ENCODE measurements at regions not wholly inside any gene's neighbourhood (a gene's known extent, or its start where the extent isn't known, plus 50 kb on each side); places are given as distances from the start of the nearest gene placed in this dataset.

DNA sequence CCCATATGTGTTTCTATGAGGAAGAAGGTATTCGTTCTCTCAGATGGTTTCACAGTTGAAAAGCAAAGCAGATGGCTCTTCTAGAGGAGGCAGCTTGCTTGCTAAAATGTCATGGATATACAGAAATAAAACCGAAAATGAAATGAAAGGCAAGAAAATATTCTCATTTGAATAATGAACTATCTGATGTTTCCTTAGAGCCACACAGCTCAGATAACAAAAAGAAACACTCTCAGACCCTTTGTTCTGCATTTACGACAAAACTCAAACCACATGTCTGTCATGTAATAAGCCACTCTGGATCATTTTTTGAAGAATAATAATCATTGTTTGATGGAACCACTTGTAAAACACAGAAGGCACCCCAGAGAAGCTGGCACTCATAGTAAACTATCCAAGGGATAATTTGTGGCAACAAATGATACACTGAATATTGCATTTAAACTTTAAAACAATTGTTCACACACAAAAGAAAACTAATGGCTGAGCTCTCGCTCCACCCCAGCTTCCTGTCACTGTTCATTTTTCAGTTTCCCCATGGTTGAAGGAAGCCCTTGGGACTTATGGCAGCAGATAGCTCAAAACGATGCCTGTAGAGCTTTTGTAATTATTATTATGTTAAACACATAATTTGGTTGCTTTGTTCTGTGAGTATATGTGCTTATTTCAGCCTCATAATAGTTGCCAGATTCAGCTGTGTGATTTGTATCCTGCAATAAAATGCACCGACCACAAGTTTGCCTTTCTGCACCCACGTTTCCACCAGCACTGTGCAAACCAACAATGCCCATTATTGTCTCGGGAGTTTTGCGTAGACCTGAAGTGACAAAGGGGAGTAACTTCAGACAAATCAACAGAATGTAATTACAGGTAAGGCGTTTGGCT, 256.0 kb downstream of the TMEM167A start:
- no peaks in the 10 kb centered on the region for H3K36me3 ChIP-seq
- ATAC-seq, result no peak
- no peaks in the 10 kb centered on the region for H3K9me3 ChIP-seq
- no peak overlapping the region for H3K27ac ChIP-seq
- TF ChIP-seq, protein P1, sequence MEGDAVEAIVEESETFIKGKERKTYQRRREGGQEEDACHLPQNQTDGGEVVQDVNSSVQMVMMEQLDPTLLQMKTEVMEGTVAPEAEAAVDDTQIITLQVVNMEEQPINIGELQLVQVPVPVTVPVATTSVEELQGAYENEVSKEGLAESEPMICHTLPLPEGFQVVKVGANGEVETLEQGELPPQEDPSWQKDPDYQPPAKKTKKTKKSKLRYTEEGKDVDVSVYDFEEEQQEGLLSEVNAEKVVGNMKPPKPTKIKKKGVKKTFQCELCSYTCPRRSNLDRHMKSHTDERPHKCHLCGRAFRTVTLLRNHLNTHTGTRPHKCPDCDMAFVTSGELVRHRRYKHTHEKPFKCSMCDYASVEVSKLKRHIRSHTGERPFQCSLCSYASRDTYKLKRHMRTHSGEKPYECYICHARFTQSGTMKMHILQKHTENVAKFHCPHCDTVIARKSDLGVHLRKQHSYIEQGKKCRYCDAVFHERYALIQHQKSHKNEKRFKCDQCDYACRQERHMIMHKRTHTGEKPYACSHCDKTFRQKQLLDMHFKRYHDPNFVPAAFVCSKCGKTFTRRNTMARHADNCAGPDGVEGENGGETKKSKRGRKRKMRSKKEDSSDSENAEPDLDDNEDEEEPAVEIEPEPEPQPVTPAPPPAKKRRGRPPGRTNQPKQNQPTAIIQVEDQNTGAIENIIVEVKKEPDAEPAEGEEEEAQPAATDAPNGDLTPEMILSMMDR (IDR thresholded peaks at IDR 0.05), result no peak
- no peak overlapping the region for H3K4me3 ChIP-seq
- no peak for DNase-seq
- no peaks in the 10 kb centered on the region for H3K4me1 ChIP-seq
- intact Hi-C loops (cut with DNase I), result no loop called here
- no peaks in the 10 kb centered on the region for H3K27me3 ChIP-seq

DNA sequence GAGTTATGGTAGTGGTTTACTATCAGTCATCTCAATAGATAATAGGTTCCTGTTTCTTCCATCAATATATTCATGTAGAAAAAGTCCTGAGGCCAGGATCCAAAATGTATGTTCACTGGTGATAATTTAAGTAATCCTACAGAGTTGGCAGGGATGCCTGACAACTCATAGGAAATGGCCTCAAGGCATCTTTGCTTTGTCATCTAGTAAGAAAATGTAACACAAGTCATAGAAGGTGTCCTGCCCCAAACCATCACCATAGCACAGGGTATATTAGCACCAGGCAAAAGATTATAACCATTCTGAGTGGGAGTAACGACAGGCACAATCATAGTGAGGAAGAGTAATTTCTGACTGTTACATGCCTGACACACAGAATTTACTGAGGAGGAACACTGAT, 257.0 kb downstream of the TMEM167A start:
- DNase-seq (no peak), ATAC-seq (no peak)
- intact Hi-C loops (cut with DNase I), result no loop called here
- no peaks in the 10 kb centered on the region for H3K36me3 ChIP-seq
- no peaks in the 10 kb centered on the region for H3K9me3 ChIP-seq
- H3K4me3 ChIP-seq, result no peak overlapping the region
- H3K27me3 ChIP-seq, result no peaks in the 10 kb centered on the region
- H3K27ac ChIP-seq, result no peak overlapping the region
- no peaks in the 10 kb centered on the region for H3K4me1 ChIP-seq
- TF ChIP-seq, protein P1 (IDR thresholded peaks at IDR 0.05), result no peak

DNA sequence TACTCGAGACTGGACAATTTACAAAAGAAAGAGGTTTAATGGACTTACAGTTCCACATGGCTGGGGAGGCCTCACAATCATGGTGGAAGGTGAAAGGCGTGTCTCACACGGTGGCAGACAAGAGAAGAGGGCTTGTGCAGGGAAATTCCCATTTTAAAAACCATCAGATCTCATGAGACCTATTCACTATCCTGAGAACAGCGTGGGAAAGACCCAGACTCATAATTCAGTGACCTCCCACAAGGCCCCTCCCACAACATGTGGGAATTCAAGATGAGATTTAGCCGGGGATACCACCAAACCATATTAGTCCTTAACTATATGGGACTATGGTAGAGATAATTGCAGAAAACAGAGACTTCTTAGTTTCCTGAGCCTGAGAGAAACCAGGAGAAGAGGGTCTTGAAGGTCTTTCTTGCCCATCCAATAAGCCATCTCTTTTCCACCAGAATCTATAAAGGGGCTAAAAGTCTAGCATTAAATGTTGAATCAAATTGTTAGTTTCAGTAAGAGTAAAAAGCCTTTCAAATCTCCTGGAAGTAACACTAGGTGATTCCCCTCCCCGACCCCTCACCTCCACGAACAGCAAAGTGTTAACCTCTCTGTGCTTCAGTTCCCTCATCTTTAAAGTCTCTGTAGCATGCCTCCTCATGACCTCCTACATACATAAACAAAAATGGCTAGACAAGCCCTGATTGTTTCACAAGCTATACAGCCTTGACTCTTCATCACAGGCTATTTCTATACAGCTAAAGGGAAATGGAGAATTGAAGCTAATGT, 259.1 kb downstream of the TMEM167A start:
- intact Hi-C loops (cut with DNase I), result no loop called here
- DNase-seq (no peak), ATAC-seq (no peak)
- no peak overlapping the region for H3K27ac ChIP-seq
- peaks cover 0 to 1% of the 10 kb centered on the region in 2 donors for H3K4me1 ChIP-seq
- TF ChIP-seq, protein P1 (IDR thresholded peaks at IDR 0.05), result no peak
- no peak overlapping the region for H3K4me3 ChIP-seq
- no peaks in the 10 kb centered on the region for H3K9me3 ChIP-seq
- H3K36me3 ChIP-seq, result no peaks in the 10 kb centered on the region
- no peaks in the 10 kb centered on the region for H3K27me3 ChIP-seq

DNA sequence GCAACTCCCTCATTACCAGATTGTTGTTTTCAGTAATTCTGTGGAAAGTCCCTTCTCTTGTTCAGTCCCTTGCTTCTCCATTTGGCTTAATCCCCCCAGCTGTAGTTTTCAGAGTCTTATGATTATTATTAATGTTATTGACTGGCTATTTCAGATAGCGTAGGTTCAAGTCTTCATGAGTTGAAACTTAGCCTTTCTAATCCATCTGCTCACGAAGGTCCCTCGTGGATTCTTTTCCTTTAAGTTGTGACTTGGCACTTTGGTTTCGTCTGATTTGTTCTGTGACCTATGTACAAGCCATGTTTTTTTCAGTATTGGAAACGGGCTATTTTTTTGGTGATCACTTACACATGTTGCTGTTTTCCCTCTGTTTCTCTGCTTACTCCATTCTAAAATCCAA, 260.3 kb downstream of the TMEM167A start:
- no peak overlapping the region for H3K4me3 ChIP-seq
- H3K27ac ChIP-seq, result no peak overlapping the region
- TF ChIP-seq, protein P1 (IDR thresholded peaks at IDR 0.05), result no peak
- no peak for DNase-seq
- no peaks in the 10 kb centered on the region for H3K36me3 ChIP-seq
- peaks cover 0 to 11% of the 10 kb centered on the region in 2 donors for H3K4me1 ChIP-seq
- intact Hi-C loops (cut with DNase I), result no loop called here
- H3K9me3 ChIP-seq, result no peaks in the 10 kb centered on the region
- no peaks in the 10 kb centered on the region for H3K27me3 ChIP-seq
- ATAC-seq, result no peak

DNA sequence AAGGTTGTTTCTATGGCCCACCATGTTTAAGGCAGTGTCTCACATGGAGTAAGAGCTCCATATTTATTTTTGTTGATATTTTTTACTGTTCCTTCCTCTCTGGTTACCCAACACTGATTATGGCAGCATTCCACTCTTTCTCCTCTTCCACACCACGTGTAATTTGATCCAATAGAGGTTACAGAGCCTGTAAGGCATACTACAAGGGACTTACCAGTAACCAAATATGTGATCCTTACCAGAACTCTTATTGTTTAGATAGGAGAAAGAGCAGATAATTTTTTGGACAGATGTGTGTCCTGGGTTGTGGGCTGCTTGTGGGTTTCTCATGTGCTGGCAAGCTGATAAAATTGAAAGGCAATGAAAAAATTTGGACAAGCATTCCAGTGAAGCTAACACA, 261.3 kb downstream of the TMEM167A start:
- intact Hi-C loops (cut with DNase I), result no loop called here
- Histone ChIP-seq H3K36me3 (no peaks in the 10 kb centered on the region), H3K27ac (no peak overlapping the region), H3K27me3 (no peaks in the 10 kb centered on the region), H3K4me1 (peaks cover 0 to 11% of the 10 kb centered on the region in 2 donors), H3K4me3 (no peak overlapping the region), H3K9me3 (no peaks in the 10 kb centered on the region)
- ATAC-seq, result no peak
- no peak for DNase-seq
- TF ChIP-seq, protein P1 (IDR thresholded peaks at IDR 0.05), result no peak
